ENCODE measurements at regions not wholly inside any gene's neighbourhood (a gene's known extent, or its start where the extent isn't known, plus 50 kb on each side); places are given as distances from the start of the nearest gene placed in this dataset.

DNA sequence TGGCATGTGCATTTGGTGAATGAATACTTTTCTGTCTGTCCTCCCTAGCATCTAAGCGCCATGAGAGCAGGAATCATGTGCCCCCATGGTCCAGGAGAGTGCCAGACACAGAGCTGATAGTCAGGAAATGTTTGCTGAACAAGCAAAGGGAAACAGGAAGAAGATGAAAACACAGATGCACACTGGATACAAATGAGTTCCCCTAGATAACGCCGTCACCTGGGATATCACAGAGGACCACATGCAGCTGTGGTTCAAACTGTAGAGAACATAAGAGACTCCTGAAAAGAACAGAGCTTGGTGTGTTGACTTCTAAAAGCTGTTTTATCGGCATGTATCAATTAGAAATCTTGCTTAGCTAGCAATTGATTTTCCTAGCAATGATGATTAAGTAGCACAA lies 293.7 kb downstream of the BTBD3 start:
- Histone ChIP-seq H3K27ac (no peak overlapping the region), H2AFZ (ENCODE audit: low read depth) (no peak overlapping the region), H3K4me3 (IDR thresholded peaks at IDR 0.05; ENCODE audit: insufficient read depth, low read depth, low read length) (no peak overlapping the region), H3K4me1 (ENCODE audit: low read depth, poor library complexity, severe bottlenecking) (peaks cover 5% of the 10 kb centered on the region), H3K79me2 (ENCODE audit: insufficient read depth, low read depth) (no peaks in the 10 kb centered on the region), H3K36me3 (ENCODE audit: insufficient read depth) (no peaks in the 10 kb centered on the region), H4K20me1 (ENCODE audit: insufficient read depth) (no peaks in the 10 kb centered on the region), H3K27me3 (ENCODE audit: insufficient read depth, low read depth) (no peaks in the 10 kb centered on the region), H3K9ac (no peak overlapping the region), H3K4me2 (no peak overlapping the region)
- TF ChIP-seq, protein P1, sequence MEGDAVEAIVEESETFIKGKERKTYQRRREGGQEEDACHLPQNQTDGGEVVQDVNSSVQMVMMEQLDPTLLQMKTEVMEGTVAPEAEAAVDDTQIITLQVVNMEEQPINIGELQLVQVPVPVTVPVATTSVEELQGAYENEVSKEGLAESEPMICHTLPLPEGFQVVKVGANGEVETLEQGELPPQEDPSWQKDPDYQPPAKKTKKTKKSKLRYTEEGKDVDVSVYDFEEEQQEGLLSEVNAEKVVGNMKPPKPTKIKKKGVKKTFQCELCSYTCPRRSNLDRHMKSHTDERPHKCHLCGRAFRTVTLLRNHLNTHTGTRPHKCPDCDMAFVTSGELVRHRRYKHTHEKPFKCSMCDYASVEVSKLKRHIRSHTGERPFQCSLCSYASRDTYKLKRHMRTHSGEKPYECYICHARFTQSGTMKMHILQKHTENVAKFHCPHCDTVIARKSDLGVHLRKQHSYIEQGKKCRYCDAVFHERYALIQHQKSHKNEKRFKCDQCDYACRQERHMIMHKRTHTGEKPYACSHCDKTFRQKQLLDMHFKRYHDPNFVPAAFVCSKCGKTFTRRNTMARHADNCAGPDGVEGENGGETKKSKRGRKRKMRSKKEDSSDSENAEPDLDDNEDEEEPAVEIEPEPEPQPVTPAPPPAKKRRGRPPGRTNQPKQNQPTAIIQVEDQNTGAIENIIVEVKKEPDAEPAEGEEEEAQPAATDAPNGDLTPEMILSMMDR (conservative IDR thresholded peaks at IDR 0.05; ENCODE audit: low read depth, low read length): no peak

DNA sequence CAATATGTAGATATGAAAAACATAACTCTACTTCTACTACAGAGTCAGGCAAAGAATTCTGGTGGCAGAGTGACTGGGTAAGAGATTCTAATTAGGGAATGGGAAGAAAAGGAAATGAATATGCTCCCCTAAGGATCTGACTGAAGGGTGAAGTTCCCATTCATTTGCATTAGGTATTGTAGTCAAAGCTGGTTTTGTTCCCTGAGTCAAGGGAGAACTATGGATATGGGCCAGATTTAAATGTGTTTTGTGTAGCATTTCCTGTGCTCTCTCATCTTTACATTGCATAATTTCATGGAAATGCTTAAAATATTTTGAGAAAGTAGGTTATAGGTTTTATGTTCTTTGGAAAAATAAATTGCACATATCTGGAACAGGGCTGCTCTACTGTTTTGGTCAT lies 299.7 kb downstream of the BTBD3 start:
- H3K27ac ChIP-seq: no peak overlapping the region
- TF ChIP-seq, protein P1 (conservative IDR thresholded peaks at IDR 0.05; ENCODE audit: low read depth, low read length): no peak

DNA sequence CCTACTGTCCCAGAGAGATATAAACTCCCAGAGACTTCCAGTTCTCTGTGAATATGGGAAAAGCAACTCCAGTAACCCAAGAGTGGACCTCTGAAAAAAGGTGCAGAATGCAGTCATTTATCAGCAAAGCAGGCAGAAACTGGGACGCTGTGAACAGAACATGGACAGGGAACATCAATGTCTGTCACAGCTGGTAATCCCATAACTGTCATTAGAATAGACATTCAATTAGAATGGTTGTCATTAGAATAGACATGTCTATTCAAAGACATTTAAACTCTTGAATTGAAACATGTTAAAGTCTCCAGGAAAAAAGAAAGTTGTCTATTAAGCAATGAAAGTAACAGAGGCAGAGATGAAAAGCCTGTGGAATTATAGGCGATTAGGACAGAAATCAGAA lies 302.1 kb downstream of the BTBD3 start:
- TF ChIP-seq, protein P1 (conservative IDR thresholded peaks at IDR 0.05; ENCODE audit: low read depth, low read length): no peak
- Histone ChIP-seq H3K27ac (no peak overlapping the region), H3K9ac (no peak overlapping the region), H3K4me1 (ENCODE audit: low read depth, poor library complexity, severe bottlenecking) (no peaks in the 10 kb centered on the region), H3K79me2 (ENCODE audit: insufficient read depth, low read depth) (no peaks in the 10 kb centered on the region), H3K4me2 (no peak overlapping the region), H2AFZ (ENCODE audit: low read depth) (no peak overlapping the region), H3K4me3 (IDR thresholded peaks at IDR 0.05; ENCODE audit: insufficient read depth, low read depth, low read length) (no peak overlapping the region), H4K20me1 (ENCODE audit: insufficient read depth) (no peaks in the 10 kb centered on the region), H3K27me3 (ENCODE audit: insufficient read depth, low read depth) (no peaks in the 10 kb centered on the region), H3K36me3 (ENCODE audit: insufficient read depth) (no peaks in the 10 kb centered on the region)

More for the DNA sequence above, 299.7 kb downstream of the BTBD3 start:
- no peak overlapping the region for H3K4me2 ChIP-seq
- no peaks in the 10 kb centered on the region for H3K27me3 ChIP-seq (ENCODE audit: insufficient read depth, low read depth)
- H3K4me3 ChIP-seq (IDR thresholded peaks at IDR 0.05; ENCODE audit: insufficient read depth, low read depth, low read length): no peak overlapping the region
- H3K36me3 ChIP-seq (ENCODE audit: insufficient read depth): no peaks in the 10 kb centered on the region
- no peaks in the 10 kb centered on the region for H4K20me1 ChIP-seq (ENCODE audit: insufficient read depth)
- no peak overlapping the region for H2AFZ ChIP-seq (ENCODE audit: low read depth)
- H3K79me2 ChIP-seq (ENCODE audit: insufficient read depth, low read depth): no peaks in the 10 kb centered on the region
- no peak overlapping the region for H3K9ac ChIP-seq
- H3K4me1 ChIP-seq (ENCODE audit: low read depth, poor library complexity, severe bottlenecking): no peaks in the 10 kb centered on the region

DNA sequence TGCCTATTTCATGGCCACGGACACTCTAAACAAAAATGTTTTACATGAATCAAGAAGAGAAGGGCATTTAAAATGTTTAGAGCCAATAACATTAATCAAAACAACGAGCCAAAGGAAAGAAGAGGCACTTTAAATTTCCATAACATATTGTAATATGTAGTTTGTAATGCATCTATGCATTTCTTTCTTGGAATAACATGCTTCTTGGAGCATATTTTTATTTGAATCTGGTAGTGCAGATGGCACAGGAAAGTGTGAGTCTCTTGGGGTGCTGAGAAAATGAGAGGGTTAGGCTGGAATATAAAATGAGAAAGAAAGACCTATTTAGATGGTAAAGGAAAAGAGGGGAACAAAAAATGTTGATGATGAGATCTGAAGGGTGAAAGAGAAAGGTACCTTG lies 305.4 kb downstream of the BTBD3 start:
- H3K9ac ChIP-seq: no peak overlapping the region
- TF ChIP-seq, protein P1 (conservative IDR thresholded peaks at IDR 0.05; ENCODE audit: low read depth, low read length): no peak
- no peaks in the 10 kb centered on the region for H3K4me1 ChIP-seq (ENCODE audit: low read depth, poor library complexity, severe bottlenecking)
- no peaks in the 10 kb centered on the region for H3K79me2 ChIP-seq (ENCODE audit: insufficient read depth, low read depth)
- no peaks in the 10 kb centered on the region for H3K27me3 ChIP-seq (ENCODE audit: insufficient read depth, low read depth)
- H2AFZ ChIP-seq (ENCODE audit: low read depth): no peak overlapping the region
- no peak overlapping the region for H3K4me3 ChIP-seq (IDR thresholded peaks at IDR 0.05; ENCODE audit: insufficient read depth, low read depth, low read length)
- no peaks in the 10 kb centered on the region for H4K20me1 ChIP-seq (ENCODE audit: insufficient read depth)
- no peak overlapping the region for H3K27ac ChIP-seq
- no peaks in the 10 kb centered on the region for H3K36me3 ChIP-seq (ENCODE audit: insufficient read depth)
- no peak overlapping the region for H3K4me2 ChIP-seq

Measured in KMS-11 (cell line).